Stimulated activated CD4-positive, alpha-beta T cell treated with anti-CD3 and anti-CD28 coated beads, Interleukin-1b, Interleukin-23, amount 100 ng/mL, for 48 hours (primary cell): ENCODE measurements at regions not wholly inside any gene's neighbourhood (a gene's known extent, or its start where the extent isn't known, plus 50 kb on each side); places are given as distances from the start of the nearest gene placed in this dataset.
"Not testable (repeated sequence)": the region's sequence is repeated elsewhere in the genome, so short reads cannot be mapped to it uniquely, and the experiment has no call there.

Source experiments
- DNase-seq: peaks from one replicate; pipeline ENCODE4 v3.0.0-alpha.2; 2020

- no peak for DNase-seq
These were observed 57.2 kb downstream of the BMP15 start for GRCh38 chrX:50967736-50968135.

GRCh38 chrX:50968871-50969635, 58.5 kb downstream of the BMP15 start:
- DNase-seq = not testable (repeated sequence)

- peak; percentile 1 for DNase-seq
These were observed 60.9 kb downstream of the BMP15 start for GRCh38 chrX:50971395-50971794.

- no peak for DNase-seq
These were observed 62.7 kb downstream of the BMP15 start for GRCh38 chrX:50973199-50973598.

- DNase-seq = no peak
These were observed 68.6 kb downstream of the BMP15 start for GRCh38 chrX:50978920-50979682.

- no peak for DNase-seq
These were observed 69.7 kb downstream of the BMP15 start for GRCh38 chrX:50980251-50980650.

- no peak for DNase-seq
These were observed 78.1 kb downstream of the BMP15 start for GRCh38 chrX:50988649-50989048.

GRCh38 chrX:50996930-50997329, 86.4 kb downstream of the BMP15 start:
- DNase-seq = no peak

GRCh38 chrX:51000384-51000783, 89.8 kb downstream of the BMP15 start:
- DNase-seq = not testable (repeated sequence)

GRCh38 chrX:51001733-51002632, 91.4 kb downstream of the BMP15 start:
- not testable (repeated sequence) for DNase-seq

GRCh38 chrX:51006064-51006463, 95.5 kb downstream of the BMP15 start:
- DNase-seq = no peak

- DNase-seq = no peak
These were observed 113.7 kb downstream of the BMP15 start for GRCh38 chrX:51024106-51024696.

- no peak for DNase-seq
These were observed 116.3 kb downstream of the BMP15 start for GRCh38 chrX:51026862-51027261.

GRCh38 chrX:51035746-51036145, 125.2 kb downstream of the BMP15 start:
- no peak for DNase-seq

GRCh38 chrX:51047950-51048349, 137.4 kb downstream of the BMP15 start:
- DNase-seq = no peak

- no peak for DNase-seq
These were observed 143.2 kb downstream of the BMP15 start for GRCh38 chrX:51053741-51054140.

GRCh38 chrX:51098046-51098445, 187.5 kb downstream of the BMP15 start:
- no peak for DNase-seq

GRCh38 chrX:51119058-51119926, 208.8 kb downstream of the BMP15 start:
- not testable (repeated sequence) for DNase-seq

GRCh38 chrX:51125743-51126142, 206.9 kb upstream of the NUDT10 start:
- not testable (repeated sequence) for DNase-seq

- DNase-seq = peak; percentile 12
These were observed 187.7 kb upstream of the NUDT10 start for GRCh38 chrX:51144828-51145442.

- DNase-seq = no peak
These were observed 183.8 kb upstream of the NUDT10 start for GRCh38 chrX:51148848-51149247.
